HepG2 (cell line): ENCODE measurements at regions not wholly inside any gene's neighbourhood (a gene's known extent, or its start where the extent isn't known, plus 50 kb on each side); places are given as distances from the start of the nearest gene placed in this dataset.

Experiments used
- ATAC-seq: fragments of 200-7000 bp; cut with Tn5 transposase; 3 replicates; pipeline ENCODE4 v1.9.1; 2020; ENCODE audit warnings: mild to moderate bottlenecking, moderate library complexity
- BruUV-seq: library from RNA; stranded (reverse); fragments of 400-500 nt; replicated peaks from 2 replicates; lab custom pipeline; 2021; lab: Mats Ljungman, UMichigan
- CTCF ChIA-PET: fragments of 300-600 bp; formaldehyde crosslinking; extraction: SDS; loops from one replicate; lab custom pipeline; 2021; ENCODE audit warnings: low total read pairs, inconsistent platforms, low intra/inter-chr PET ratio; lab: Yijun Ruan, JAX
- POLR2A ChIA-PET: fragments of 350-600 bp; sonication (Branson Sonifier 250); formaldehyde crosslinking; loops from one replicate; lab custom pipeline; 2020; ENCODE audit warnings: antibody characterized with exemption, inconsistent platforms; lab: Yijun Ruan, JAX
- DNase-seq: peaks from one replicate; pipeline ENCODE4 v3.0.0-alpha.2; 2015; ENCODE audit warnings: low spot score
- FAIRE-seq: peaks from 3 replicates; lab custom pipeline; 2011; peaks lifted over from hg19 to GRCh38; lab: Jason Lieb, UNC
- H2AFZ ChIP-seq: one replicate; pipeline ENCODE4 v1.6.1; 2011; ENCODE audit warnings: low read length, inconsistent platforms
- H3K27ac ChIP-seq: fragments of 300-600 bp; 3 replicates; pipeline ENCODE4 v1.8.0; 2011; ENCODE audit warnings: mixed run types, mild to moderate bottlenecking, mixed read lengths, low read length, inconsistent platforms; ENCODE audit not compliant: insufficient read depth; ENCODE audit errors: extremely low read length
- H3K27me3 ChIP-seq, 2 experiments: fragments of 200-600 bp in 1 of 2; 2 replicates in 1 of 2; 3 replicates in 1 of 2; pipeline versions ENCODE4 v1.6.0 to v1.8.0; 2011; ENCODE audit warnings: low read length in 2 of 2, mild to moderate bottlenecking in 2 of 2, moderate library complexity in 2 of 2, inconsistent platforms in 1 of 2; ENCODE audit not compliant: insufficient read depth in 2 of 2, control insufficient read depth in 1 of 2
- H3K36me3 ChIP-seq, 2 experiments: fragments of 200-600 bp in 1 of 2; replicated peaks in 1 of 2; 2 replicates in 1 of 2; 3 replicates in 1 of 2; pipeline versions ENCODE4 v1.5.1 to v1.8.0; 2011; ENCODE audit warnings: low read length in 2 of 2, inconsistent platforms in 1 of 2; ENCODE audit not compliant: insufficient read depth in 2 of 2, control insufficient read depth in 1 of 2
- H3K4me1 ChIP-seq: 2 replicates; pipeline ENCODE4 v1.5.1; 2012; ENCODE audit warnings: low read length, inconsistent platforms; ENCODE audit not compliant: insufficient read depth
- H3K4me2 ChIP-seq: 2 replicates; pipeline ENCODE4 v1.6.0; 2011; ENCODE audit warnings: low read depth, low read length, inconsistent platforms
- H3K4me3 ChIP-seq, 3 experiments: fragments of 200-600 bp in 1 of 3; sonication (generic), shearing (Covaris generic) in 1 of 3; replicated peaks in 1 of 3; 2 replicates each; pipeline ENCODE4 v1.5.1; 2011 to 2016; ENCODE audit warnings: low read length in 3 of 3, inconsistent platforms in 2 of 3, low read depth in 2 of 3, mild to moderate bottlenecking in 2 of 3, control low read depth in 1 of 3, mixed read lengths in 1 of 3; ENCODE audit not compliant: insufficient read depth in 1 of 3
- H3K79me2 ChIP-seq: one replicate; pipeline ENCODE4 v1.6.1; 2011; ENCODE audit warnings: low read length, inconsistent platforms; ENCODE audit not compliant: insufficient read depth
- H3K9ac ChIP-seq: 2 replicates; pipeline ENCODE4 v1.6.0; 2011; ENCODE audit warnings: mild to moderate bottlenecking, low read depth, low read length, inconsistent platforms; ENCODE audit not compliant: insufficient read depth
- H3K9me3 ChIP-seq: 2 replicates; pipeline ENCODE4 v1.5.1; 2012; ENCODE audit warnings: mild to moderate bottlenecking, low read length
- H4K20me1 ChIP-seq: 2 replicates; pipeline ENCODE4 v1.6.0; 2011; ENCODE audit warnings: inconsistent platforms, mild to moderate bottlenecking, low read length, moderate library complexity; ENCODE audit not compliant: insufficient read depth
- KAT7 ChIP-seq: IDR thresholded peaks from 2 replicates; pipeline ENCODE4 v1.6.1; 2018; ENCODE audit warnings: borderline replicate concordance, missing compliant biosample characterization
- KLF15 ChIP-seq: sonication (generic); formaldehyde crosslinking; IDR thresholded peaks from 2 replicates; pipeline ENCODE4 v1.8.1; 2023; ENCODE audit warnings: borderline replicate concordance, mild to moderate bottlenecking, inconsistent platforms, missing genetic modification reagents, mixed read lengths
- NAIF1 ChIP-seq: sonication (generic); formaldehyde crosslinking; IDR thresholded peaks from 2 replicates; pipeline ENCODE4 v1.5.0; 2020; ENCODE audit warnings: mild to moderate bottlenecking, missing genetic modification reagents, borderline replicate concordance
- NFIC ChIP-seq: IDR thresholded peaks from 2 replicates; pipeline ENCODE4 v1.6.1; 2012; ENCODE audit warnings: mild to moderate bottlenecking, low read length, inconsistent platforms
- RAD51 ChIP-seq: fragments of 450-650 bp; IDR thresholded peaks from 2 replicates; pipeline ENCODE4 v1.6.1; 2016; ENCODE audit warnings: borderline replicate concordance
- XRCC5 ChIP-seq: fragments of 200-400 bp; formaldehyde crosslinking; optimal IDR thresholded peaks from 2 replicates; pipeline ENCODE3; 2017; ENCODE audit warnings: mild to moderate bottlenecking, low read length
- WGBS: methylation state at CpG from one replicate; pipeline ENCODE4 v1.1.6; 2017; ENCODE audit warnings: low lambda C conversion rate; 5-methylcytosine and 5-hydroxymethylcytosine counted together
- in situ Hi-C: cut with HindIII; loops from 2 replicates; pipeline ENCODE4 v1.10.0; 2017; ENCODE audit warnings: low pct_unique_long_range_greater_than_20kb; ENCODE audit not compliant: extremely low pct_ligation_motif_present
- intact Hi-C: fragments of 100-400 bp; cut with micrococcal nuclease; formaldehyde crosslinking; loops from one replicate; pipeline ENCODE4 v1.10.0; 2022; ENCODE audit not compliant: unreplicated experiment
- TF ChIP-seq, protein P1 (sequence below): IDR thresholded peaks from 2 replicates; pipeline ENCODE4 v1.6.1; 2016; ENCODE audit warnings: missing compliant biosample characterization, missing genetic modification reagents, borderline replicate concordance
- TF ChIP-seq, protein P2 (sequence below): sonication (generic); formaldehyde crosslinking; IDR thresholded peaks from 2 replicates; pipeline ENCODE4 v1.5.0; 2020; ENCODE audit warnings: mild to moderate bottlenecking, missing genetic modification reagents
- TF ChIP-seq, protein P3 (sequence below): IDR thresholded peaks from 2 replicates; pipeline ENCODE4 v1.6.1; 2018; ENCODE audit warnings: missing genetic modification reagents
- TF ChIP-seq, protein P4 (sequence below): sonication (generic); formaldehyde crosslinking; IDR thresholded peaks from 2 replicates; pipeline ENCODE4 v1.4.0; 2020; ENCODE audit warnings: missing genetic modification reagents, borderline replicate concordance

DNA sequence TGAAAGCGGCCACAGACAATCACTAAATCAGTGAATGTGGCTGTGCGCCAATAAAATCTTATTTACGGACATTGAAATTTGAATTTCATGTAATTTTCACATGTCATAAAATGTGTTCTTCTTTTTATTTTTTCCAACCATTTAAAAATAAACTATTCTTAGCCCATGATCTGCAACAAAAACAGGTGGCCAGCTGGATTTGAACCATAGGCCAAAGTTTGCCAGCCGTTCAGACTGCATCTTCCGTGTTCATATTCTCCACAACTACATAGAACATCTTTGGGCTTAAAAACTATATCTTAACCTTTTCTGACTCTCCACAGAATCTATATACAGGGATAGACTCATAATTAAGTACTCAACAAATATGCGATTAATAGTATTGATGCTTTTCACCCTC, 81.2 kb upstream of the RALGPS2 start:
- BruUV-seq = no TSS peak
- Histone ChIP-seq H3K27ac (no peak overlapping the region), H3K4me1 (peaks cover 13% of the 10 kb centered on the region), H3K9me3 (no peaks in the 10 kb centered on the region), H3K4me3 (no peak overlapping the region), H3K36me3 (no peaks in the 10 kb centered on the region), H4K20me1 (no peaks in the 10 kb centered on the region), H3K9ac (no peak overlapping the region), H3K27me3 (no peaks in the 10 kb centered on the region), H3K79me2 (no peaks in the 10 kb centered on the region), H2AFZ (no peak overlapping the region), H3K4me2 (no peak overlapping the region)
- no peak for TF ChIP-seq XRCC5
- TF ChIP-seq NAIF1 (CRISPR knock-in tag) = no peak
- no peak for TF ChIP-seq KLF15 (CRISPR knock-in tag)
- CTCF ChIA-PET = no interaction called here
- POLR2A ChIA-PET = no interaction called here
- WGBS = 73% methylated on average over 6 of the region's 6 CpGs
- FAIRE-seq (no peak), DNase-seq (no peak), ATAC-seq (no peak)
- intact Hi-C loops (no loop called here), in situ Hi-C loops (no loop called here)

DNA sequence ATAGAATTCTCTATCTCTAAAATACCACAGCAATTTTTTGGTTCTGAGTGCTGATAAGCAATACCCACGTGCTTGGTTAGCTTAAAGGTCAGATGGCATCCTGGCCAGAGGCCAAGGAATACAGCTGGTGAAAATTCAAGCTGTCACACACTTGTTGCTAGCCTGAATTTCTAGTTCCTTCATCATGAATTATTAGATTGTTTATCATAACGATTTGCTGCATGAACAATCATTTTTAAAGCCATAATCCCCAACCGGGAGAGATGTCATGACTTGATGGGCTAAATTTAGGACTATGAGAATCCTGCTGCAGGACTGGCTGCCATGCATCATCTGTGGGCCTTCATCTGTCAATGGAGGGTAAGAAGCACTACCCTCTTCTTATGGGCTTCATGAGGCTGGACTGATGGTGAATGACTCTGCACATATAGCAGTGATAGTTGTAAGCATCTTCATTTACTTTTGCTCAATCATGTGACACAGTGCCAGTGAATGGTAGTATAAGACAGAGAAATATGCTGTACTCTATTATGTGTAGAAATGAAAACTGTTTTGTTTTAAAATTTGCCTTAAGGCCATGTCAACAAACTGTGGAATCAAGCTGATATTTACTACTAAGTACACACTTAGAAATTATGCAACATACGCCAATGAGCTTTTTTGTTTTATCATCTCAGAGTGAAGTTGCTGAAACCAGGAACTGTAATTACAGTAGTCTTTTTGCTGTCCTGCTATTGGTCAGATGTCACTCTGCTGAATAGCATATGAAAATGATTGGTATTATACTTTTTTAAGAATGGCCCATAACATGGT, 80.5 kb upstream of the RALGPS2 start:
- Histone ChIP-seq H3K4me3 (no peak overlapping the region), H3K4me2 (no peak overlapping the region), H3K36me3 (no peaks in the 10 kb centered on the region), H3K27me3 (no peaks in the 10 kb centered on the region), H3K9ac (no peak overlapping the region), H3K27ac (no peak overlapping the region), H2AFZ (no peak overlapping the region), H3K4me1 (peaks cover 13% of the 10 kb centered on the region), H3K9me3 (no peaks in the 10 kb centered on the region), H3K79me2 (no peaks in the 10 kb centered on the region), H4K20me1 (no peaks in the 10 kb centered on the region)
- CTCF ChIA-PET = no interaction called here
- FAIRE-seq (peak; percentile 26), DNase-seq (peak; percentile 61), ATAC-seq (peak; percentile 65)
- BruUV-seq = no TSS peak
- POLR2A ChIA-PET = interaction anchor here (0.6 kb wide), 1 partner anchor 40 kb away, joined by 3 read pairs; no protein-coding TSS in a partner anchor
- intact Hi-C loops = no loop called here
- in situ Hi-C loops = no loop called here
- WGBS = 14% methylated on average over 4 of the region's 4 CpGs
- no peak for TF ChIP-seq KAT7 (CRISPR knock-in tag)
- TF ChIP-seq, protein P1, sequence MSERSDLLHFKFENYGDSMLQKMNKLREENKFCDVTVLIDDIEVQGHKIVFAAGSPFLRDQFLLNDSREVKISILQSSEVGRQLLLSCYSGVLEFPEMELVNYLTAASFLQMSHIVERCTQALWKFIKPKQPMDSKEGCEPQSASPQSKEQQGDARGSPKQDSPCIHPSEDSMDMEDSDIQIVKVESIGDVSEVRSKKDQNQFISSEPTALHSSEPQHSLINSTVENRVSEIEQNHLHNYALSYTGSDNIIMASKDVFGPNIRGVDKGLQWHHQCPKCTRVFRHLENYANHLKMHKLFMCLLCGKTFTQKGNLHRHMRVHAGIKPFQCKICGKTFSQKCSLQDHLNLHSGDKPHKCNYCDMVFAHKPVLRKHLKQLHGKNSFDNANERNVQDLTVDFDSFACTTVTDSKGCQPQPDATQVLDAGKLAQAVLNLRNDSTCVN (CRISPR knock-in tag) = no peak
- TF ChIP-seq NFIC = peak; percentile 64; the same call in 1 of the 2 replicates
- TF ChIP-seq RAD51 = no peak
- TF ChIP-seq, protein P2, sequence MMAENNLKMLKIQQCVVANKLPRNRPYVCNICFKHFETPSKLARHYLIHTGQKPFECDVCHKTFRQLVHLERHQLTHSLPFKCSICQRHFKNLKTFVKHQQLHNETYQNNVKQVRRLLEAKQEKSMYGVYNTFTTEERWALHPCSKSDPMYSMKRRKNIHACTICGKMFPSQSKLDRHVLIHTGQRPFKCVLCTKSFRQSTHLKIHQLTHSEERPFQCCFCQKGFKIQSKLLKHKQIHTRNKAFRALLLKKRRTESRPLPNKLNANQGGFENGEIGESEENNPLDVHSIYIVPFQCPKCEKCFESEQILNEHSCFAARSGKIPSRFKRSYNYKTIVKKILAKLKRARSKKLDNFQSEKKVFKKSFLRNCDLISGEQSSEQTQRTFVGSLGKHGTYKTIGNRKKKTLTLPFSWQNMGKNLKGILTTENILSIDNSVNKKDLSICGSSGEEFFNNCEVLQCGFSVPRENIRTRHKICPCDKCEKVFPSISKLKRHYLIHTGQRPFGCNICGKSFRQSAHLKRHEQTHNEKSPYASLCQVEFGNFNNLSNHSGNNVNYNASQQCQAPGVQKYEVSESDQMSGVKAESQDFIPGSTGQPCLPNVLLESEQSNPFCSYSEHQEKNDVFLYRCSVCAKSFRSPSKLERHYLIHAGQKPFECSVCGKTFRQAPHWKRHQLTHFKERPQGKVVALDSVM = no peak
- TF ChIP-seq, protein P3, sequence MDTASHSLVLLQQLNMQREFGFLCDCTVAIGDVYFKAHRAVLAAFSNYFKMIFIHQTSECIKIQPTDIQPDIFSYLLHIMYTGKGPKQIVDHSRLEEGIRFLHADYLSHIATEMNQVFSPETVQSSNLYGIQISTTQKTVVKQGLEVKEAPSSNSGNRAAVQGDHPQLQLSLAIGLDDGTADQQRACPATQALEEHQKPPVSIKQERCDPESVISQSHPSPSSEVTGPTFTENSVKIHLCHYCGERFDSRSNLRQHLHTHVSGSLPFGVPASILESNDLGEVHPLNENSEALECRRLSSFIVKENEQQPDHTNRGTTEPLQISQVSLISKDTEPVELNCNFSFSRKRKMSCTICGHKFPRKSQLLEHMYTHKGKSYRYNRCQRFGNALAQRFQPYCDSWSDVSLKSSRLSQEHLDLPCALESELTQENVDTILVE = no peak
- TF ChIP-seq, protein P4, sequence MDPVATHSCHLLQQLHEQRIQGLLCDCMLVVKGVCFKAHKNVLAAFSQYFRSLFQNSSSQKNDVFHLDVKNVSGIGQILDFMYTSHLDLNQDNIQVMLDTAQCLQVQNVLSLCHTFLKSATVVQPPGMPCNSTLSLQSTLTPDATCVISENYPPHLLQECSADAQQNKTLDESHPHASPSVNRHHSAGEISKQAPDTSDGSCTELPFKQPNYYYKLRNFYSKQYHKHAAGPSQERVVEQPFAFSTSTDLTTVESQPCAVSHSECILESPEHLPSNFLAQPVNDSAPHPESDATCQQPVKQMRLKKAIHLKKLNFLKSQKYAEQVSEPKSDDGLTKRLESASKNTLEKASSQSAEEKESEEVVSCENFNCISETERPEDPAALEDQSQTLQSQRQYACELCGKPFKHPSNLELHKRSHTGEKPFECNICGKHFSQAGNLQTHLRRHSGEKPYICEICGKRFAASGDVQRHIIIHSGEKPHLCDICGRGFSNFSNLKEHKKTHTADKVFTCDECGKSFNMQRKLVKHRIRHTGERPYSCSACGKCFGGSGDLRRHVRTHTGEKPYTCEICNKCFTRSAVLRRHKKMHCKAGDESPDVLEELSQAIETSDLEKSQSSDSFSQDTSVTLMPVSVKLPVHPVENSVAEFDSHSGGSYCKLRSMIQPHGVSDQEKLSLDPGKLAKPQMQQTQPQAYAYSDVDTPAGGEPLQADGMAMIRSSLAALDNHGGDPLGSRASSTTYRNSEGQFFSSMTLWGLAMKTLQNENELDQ (CRISPR knock-in tag) = no peak
